ENCODE measurements at regions not wholly inside any gene's neighbourhood (a gene's known extent, or its start where the extent isn't known, plus 50 kb on each side); places are given as distances from the start of the nearest gene placed in this dataset.

- TF ChIP-seq CTCF (IDR thresholded peaks at IDR 0.05; ENCODE audit: low read length) (no peak), EZH2phosphoT487 (IDR thresholded peaks at IDR 0.05; ENCODE audit: low read length) (no peak), EZH2 (optimal IDR thresholded peaks at IDR 0.05; ENCODE audit: low read depth, low read length) (no peak)
These were observed 204.6 kb upstream of the CFAP20DC start for GRCh38 chr3:59254433-59254832.

All from MM.1S (cell line).